GM12878 (cell line): ENCODE measurements at regions not wholly inside any gene's neighbourhood (a gene's known extent, or its start where the extent isn't known, plus 50 kb on each side); places are given as distances from the start of the nearest gene placed in this dataset.
"Not testable (repeated sequence)": the region's sequence is repeated elsewhere in the genome, so short reads cannot be mapped to it uniquely, and the experiment has no call there.

ENCODE experiments used
- ATAC-seq: fragments of 200-7000 bp; cut with Tn5 transposase; 3 replicates; pipeline ENCODE4 v1.9.1; 2020; ENCODE audit warnings: mild to moderate bottlenecking, moderate library complexity
- BruUV-seq: library from RNA; stranded (reverse); fragments of 400-500 nt; replicated peaks from 2 replicates; lab custom pipeline; 2021; lab: Mats Ljungman, UMichigan
- CTCF ChIA-PET: fragments of 300-600 bp; sonication (Branson Sonifier 250); formaldehyde crosslinking; extraction: SDS; loops from one replicate; lab custom pipeline; 2021; ENCODE audit warnings: inconsistent platforms; lab: Yijun Ruan, JAX
- POLR2A ChIA-PET: fragments of 350-600 bp; formaldehyde crosslinking; extraction: SDS; loops from one replicate; lab custom pipeline; 2021; ENCODE audit warnings: inconsistent platforms; lab: Charles Lee
- RAD21 ChIA-PET: fragments of 300-600 bp; sonication (Branson Sonifier 250); formaldehyde crosslinking; loops from one replicate; lab custom pipeline; 2023; ENCODE audit warnings: antibody characterized with exemption; ENCODE audit not compliant: unreplicated experiment; lab: Charles Lee
- SMC1A ChIA-PET: fragments of 300-600 bp; sonication (Branson Sonifier 250); formaldehyde crosslinking; loops from one replicate; lab custom pipeline; 2023; ENCODE audit not compliant: unreplicated experiment, uncharacterized antibody; lab: Charles Lee
- DNase-seq: peaks from one replicate; pipeline ENCODE4 v3.0.0-alpha.2; 2011; ENCODE audit warnings: low read depth, low spot score
- FAIRE-seq: peaks from 3 replicates; lab custom pipeline; 2011; peaks lifted over from hg19 to GRCh38; lab: Jason Lieb, UNC
- H2AFZ ChIP-seq: 2 replicates; pipeline ENCODE4 v1.6.0; 2011; ENCODE audit warnings: low read depth, low read length, control low read depth; ENCODE audit not compliant: control insufficient read depth
- H3K27ac ChIP-seq: 2 replicates; pipeline ENCODE4 v1.5.1; 2011; ENCODE audit warnings: control low read depth; ENCODE audit not compliant: control insufficient read depth, insufficient read depth
- H3K27me3 ChIP-seq, 2 experiments: replicated peaks in 1 of 2; 2 replicates each; pipeline versions ENCODE4 v1.6.0 to v1.6.1; 2011; ENCODE audit warnings: low read length in 1 of 2; ENCODE audit not compliant: control insufficient read depth in 2 of 2, insufficient read depth in 2 of 2
- H3K36me3 ChIP-seq, 2 experiments: 2 replicates each; pipeline ENCODE4 v1.5.1; 2011; ENCODE audit warnings: low read length in 1 of 2; ENCODE audit not compliant: control insufficient read depth in 2 of 2, insufficient read depth in 2 of 2
- H3K4me1 ChIP-seq: 2 replicates; pipeline ENCODE4 v1.6.1; 2011; ENCODE audit warnings: mild to moderate bottlenecking, low read length, moderate library complexity, mixed read lengths; ENCODE audit not compliant: control insufficient read depth, insufficient read depth
- H3K4me2 ChIP-seq: 2 replicates; pipeline ENCODE4 v1.6.0; 2011; ENCODE audit warnings: control low read depth; ENCODE audit not compliant: control insufficient read depth, insufficient read depth
- H3K4me3 ChIP-seq: fragments of 200-600 bp; sonication (generic); 2 replicates; pipeline ENCODE4 v1.5.1; 2016
- H3K79me2 ChIP-seq: 2 replicates; pipeline ENCODE4 v1.6.0; 2011; ENCODE audit warnings: low read length; ENCODE audit not compliant: control insufficient read depth, insufficient read depth
- H3K9ac ChIP-seq: 2 replicates; pipeline ENCODE4 v1.8.0; 2011; ENCODE audit warnings: low read length, control low read depth, mixed read lengths; ENCODE audit not compliant: control insufficient read depth, insufficient read depth
- H3K9me3 ChIP-seq: replicated peaks from 3 replicates; pipeline ENCODE4 v1.5.1; 2011; ENCODE audit warnings: mild to moderate bottlenecking, low read length; ENCODE audit not compliant: control insufficient read depth, insufficient read depth
- H4K20me1 ChIP-seq: 2 replicates; pipeline ENCODE4 v1.6.0; 2011; ENCODE audit not compliant: control insufficient read depth, insufficient read depth
- ASH2L ChIP-seq: fragments of 300-600, 200-600 bp; sonication (generic); IDR thresholded peaks from 2 replicates; pipeline ENCODE4 v1.6.1; 2017; ENCODE audit warnings: low read depth, mild to moderate bottlenecking, borderline replicate concordance
- ATF7 ChIP-seq: fragments of 450-650 bp; IDR thresholded peaks from 2 replicates; pipeline ENCODE4 v1.6.1; 2016; ENCODE audit warnings: low read depth, mild to moderate bottlenecking
- CBFB ChIP-seq: IDR thresholded peaks from 2 replicates; pipeline ENCODE4 v1.6.1; 2016; ENCODE audit warnings: antibody characterized with exemption, low read depth
- EED ChIP-seq: sonication (generic); IDR thresholded peaks from 2 replicates; pipeline ENCODE4 v1.6.1; 2016; ENCODE audit warnings: antibody characterized with exemption, low read depth
- EGR1 ChIP-seq, 2 experiments: IDR thresholded peaks; 1 replicate in 1 of 2; 2 replicates in 1 of 2; pipeline ENCODE4 v1.6.1; 2011 to 2012; ENCODE audit warnings: low read depth in 2 of 2, low read length in 2 of 2, borderline replicate concordance in 1 of 2, mild to moderate bottlenecking in 1 of 2, moderate library complexity in 1 of 2
- HCFC1 ChIP-seq: fragments of 150-350 bp; IDR thresholded peaks from 2 replicates; pipeline ENCODE4 v1.6.1; 2014; ENCODE audit warnings: low read length
- KLF5 ChIP-seq: fragments of 450-650 bp; IDR thresholded peaks from 2 replicates; pipeline ENCODE4 v1.6.1; 2014; ENCODE audit warnings: mild to moderate bottlenecking; ENCODE audit not compliant: partially characterized antibody
- MTA3 ChIP-seq: IDR thresholded peaks from 2 replicates; pipeline ENCODE4 v1.6.1; 2012; ENCODE audit warnings: low read length, inconsistent platforms, borderline replicate concordance
- POLR2A ChIP-seq: IDR thresholded peaks from 2 replicates; pipeline ENCODE4 v1.6.1; 2011; ENCODE audit warnings: low read depth, mild to moderate bottlenecking, low read length
- STAT3 ChIP-seq: IDR thresholded peaks from 2 replicates; pipeline ENCODE4 v1.6.1; 2011; ENCODE audit warnings: low read depth, low read length, improper control_type of control experiment
- ZNF622 ChIP-seq: fragments of 450-650 bp; IDR thresholded peaks from 2 replicates; pipeline ENCODE4 v1.6.1; 2017; ENCODE audit warnings: mild to moderate bottlenecking, inconsistent platforms
- WGBS: methylation state at CpG from one replicate; pipeline ENCODE4 v1.1.6; 2016; ENCODE audit warnings: low lambda C conversion rate; ENCODE audit not compliant: insufficient replicate concordance, insufficient coverage; ENCODE audit errors: missing lambda C conversion rate; 5-methylcytosine and 5-hydroxymethylcytosine counted together
- in situ Hi-C: fragments of 300-500 bp; cut with MboI; formaldehyde crosslinking; loops from 9 replicates; pipeline ENCODE4 v1.14.3; 2018; ENCODE audit warnings: mixed read lengths
- intact Hi-C: fragments of 100-400 bp; cut with micrococcal nuclease; formaldehyde crosslinking; loops from one replicate; pipeline ENCODE4 v1.14.2; 2022; ENCODE audit not compliant: unreplicated experiment

DNA sequence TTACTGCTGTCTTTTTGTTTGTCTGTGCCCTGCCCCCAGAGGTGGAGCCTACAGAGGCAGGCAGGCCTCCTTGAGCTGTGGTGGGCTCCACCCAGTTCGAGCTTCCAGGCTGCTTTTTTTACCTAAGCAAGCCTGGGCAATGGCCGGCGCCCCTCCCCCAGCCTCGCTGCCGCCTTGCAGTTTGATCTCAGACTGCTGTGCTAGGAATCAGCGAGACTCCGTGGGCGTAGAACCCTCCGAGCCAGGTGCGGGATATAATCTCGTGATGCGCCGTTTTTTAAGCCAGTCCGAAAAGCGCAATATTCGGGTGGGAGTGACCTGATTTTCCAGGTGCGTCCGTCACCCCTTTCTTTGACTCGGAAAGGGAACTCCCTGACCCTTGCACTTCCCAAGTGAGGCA is 336.4 kb upstream of the CTSO start:
- 51% methylated on average over 18 of the region's 19 CpGs for WGBS

DNA sequence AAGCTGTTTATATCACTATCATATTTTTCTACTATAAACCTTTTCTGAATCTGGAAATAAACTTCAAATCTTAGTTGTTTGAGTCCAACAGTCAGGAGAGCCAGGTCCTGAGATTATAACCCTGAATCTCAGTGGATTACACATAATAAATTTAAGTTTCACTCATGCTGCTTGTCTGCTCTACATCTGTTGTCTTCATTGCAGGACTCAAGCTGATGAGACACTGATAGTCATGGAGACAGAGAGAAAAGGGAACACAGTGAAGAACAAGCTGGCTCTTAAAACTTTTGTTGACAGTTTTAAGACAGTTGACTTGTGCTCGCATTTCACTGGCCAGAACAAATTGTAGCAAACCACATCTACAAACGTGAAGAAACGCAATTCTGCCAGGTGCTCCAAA is 327.0 kb upstream of the CTSO start:
- Histone ChIP-seq H3K27ac (no peak overlapping the region), H3K4me3 (no peak overlapping the region), H3K4me1 (no peaks in the 10 kb centered on the region), H3K36me3 (no peaks in the 10 kb centered on the region), H3K27me3 (no peaks in the 10 kb centered on the region), H3K79me2 (no peaks in the 10 kb centered on the region), H3K9me3 (no peaks in the 10 kb centered on the region), H3K4me2 (no peak overlapping the region), H3K9ac (no peak overlapping the region), H4K20me1 (no peaks in the 10 kb centered on the region), H2AFZ (no peak overlapping the region)
- in situ Hi-C loops (no loop called here), intact Hi-C loops (no loop called here)
- ChIA-PET POLR2A (no interaction called here), CTCF (interaction anchor here (0.7 to 1.1 kb wide), 2 partner anchors 14 to 396 kb away, joined by 3 to 4 read pairs; no protein-coding TSS in a partner anchor), RAD21 (no interaction called here), SMC1A (interaction anchor here (1.4 to 1.6 kb wide), 2 partner anchors 13 to 54 kb away, joined by 3 to 4 read pairs; no protein-coding TSS in a partner anchor)
- DNase-seq (no peak), ATAC-seq (no peak), FAIRE-seq (no peak)
- TF ChIP-seq MTA3 (no peak), KLF5 (no peak), EGR1 (IDR thresholded peaks at IDR 0.05; ENCODE audit: borderline replicate concordance in 1 of 2, low read depth in 2 of 2, low read length in 2 of 2) (no peak), POLR2A (no peak), HCFC1 (no peak), ASH2L (no peak), STAT3 (no peak), ATF7 (no peak), EED (no peak), CBFB (no peak), ZNF622 (no peak)
- WGBS = 56% methylated on average over 3 of the region's 3 CpGs
- no TSS peak for BruUV-seq

More for the DNA sequence above, 336.4 kb upstream of the CTSO start:
- DNase-seq, H2AFZ ChIP-seq, H3K36me3 ChIP-seq, in situ Hi-C loops, intact Hi-C loops, CTCF ChIA-PET, H3K79me2 ChIP-seq, H3K4me3 ChIP-seq, FAIRE-seq, H4K20me1 ChIP-seq, POLR2A ChIA-PET, H3K27me3 ChIP-seq, H3K4me2 ChIP-seq, H3K9ac ChIP-seq, RAD21 ChIA-PET, BruUV-seq, H3K27ac ChIP-seq, H3K4me1 ChIP-seq, ATAC-seq, H3K9me3 ChIP-seq: not testable (repeated sequence)
- SMC1A ChIA-PET = interaction anchor here (1.0 kb wide), 1 partner anchor 300 kb away, joined by 3 read pairs; no protein-coding TSS in a partner anchor
